HG03575 (cell line): ENCODE measurements at regions not wholly inside any gene's neighbourhood (a gene's known extent, or its start where the extent isn't known, plus 50 kb on each side); places are given as distances from the start of the nearest gene placed in this dataset.

Source experiments
- ATAC-seq: cut with Tn5 transposase; IDR thresholded peaks from one replicate; pipeline ENCODE4 v1.9.1; 2021; ENCODE audit not compliant: unreplicated experiment, insufficient number of reproducible peaks, low FRiP score; ENCODE audit errors: extremely low read depth

DNA sequence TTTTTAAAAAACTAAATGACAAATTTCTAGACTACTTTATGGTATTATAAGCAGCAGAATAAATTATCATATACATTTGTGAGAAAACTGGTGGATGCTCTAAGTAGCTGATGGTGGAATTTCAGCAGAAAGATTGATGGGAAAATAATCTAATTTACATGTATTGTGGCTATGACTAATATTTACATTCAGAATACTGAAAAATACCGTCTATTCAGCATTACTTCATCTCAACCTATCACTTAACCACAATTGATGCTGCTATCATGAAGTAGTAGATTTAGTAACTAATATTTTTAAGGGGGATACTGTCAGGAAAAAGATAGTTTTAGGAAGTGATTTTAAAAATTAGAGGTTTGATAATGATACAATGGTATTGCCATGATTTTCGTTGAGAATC, 137.9 kb downstream of the IFI44 start:
- no peak for ATAC-seq

DNA sequence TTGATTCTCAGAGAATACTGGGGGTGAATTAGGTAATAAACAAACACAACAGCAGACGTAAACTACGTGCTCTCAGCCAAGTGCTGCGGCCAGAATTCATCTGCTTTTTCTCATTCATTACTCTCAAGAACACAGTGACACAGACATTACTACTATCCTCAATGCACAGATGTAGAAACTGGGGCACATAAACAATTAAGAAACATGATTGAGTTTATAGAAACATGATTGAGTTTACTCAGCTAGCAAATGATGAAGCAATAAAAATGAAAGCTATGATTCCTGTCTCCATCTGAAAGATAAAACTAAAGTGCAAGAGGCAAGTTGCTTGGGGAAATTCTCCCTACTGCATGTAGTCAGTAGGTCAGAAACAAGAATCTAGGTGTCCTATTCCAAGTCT, 140.5 kb downstream of the IFI44 start:
- ATAC-seq, result no peak

DNA sequence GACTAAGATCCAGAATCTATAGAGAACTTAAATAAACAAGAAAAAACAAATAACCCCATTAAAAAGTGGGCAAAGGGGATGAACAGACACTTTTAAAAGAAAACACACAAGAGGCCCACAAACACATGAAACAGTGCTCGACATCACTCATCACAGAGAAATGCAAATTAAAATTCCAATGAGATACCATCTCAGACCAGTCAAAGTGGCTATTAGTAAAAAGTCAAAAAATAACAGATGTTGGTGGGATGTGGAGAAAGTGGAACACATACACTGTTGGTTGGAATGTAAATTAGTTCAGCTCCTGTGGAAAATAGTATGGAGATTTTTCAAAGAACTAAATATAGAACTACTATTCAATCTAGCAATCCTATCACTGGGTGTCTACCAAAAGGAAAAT, 143.1 kb downstream of the IFI44 start:
- ATAC-seq, result no peak

DNA sequence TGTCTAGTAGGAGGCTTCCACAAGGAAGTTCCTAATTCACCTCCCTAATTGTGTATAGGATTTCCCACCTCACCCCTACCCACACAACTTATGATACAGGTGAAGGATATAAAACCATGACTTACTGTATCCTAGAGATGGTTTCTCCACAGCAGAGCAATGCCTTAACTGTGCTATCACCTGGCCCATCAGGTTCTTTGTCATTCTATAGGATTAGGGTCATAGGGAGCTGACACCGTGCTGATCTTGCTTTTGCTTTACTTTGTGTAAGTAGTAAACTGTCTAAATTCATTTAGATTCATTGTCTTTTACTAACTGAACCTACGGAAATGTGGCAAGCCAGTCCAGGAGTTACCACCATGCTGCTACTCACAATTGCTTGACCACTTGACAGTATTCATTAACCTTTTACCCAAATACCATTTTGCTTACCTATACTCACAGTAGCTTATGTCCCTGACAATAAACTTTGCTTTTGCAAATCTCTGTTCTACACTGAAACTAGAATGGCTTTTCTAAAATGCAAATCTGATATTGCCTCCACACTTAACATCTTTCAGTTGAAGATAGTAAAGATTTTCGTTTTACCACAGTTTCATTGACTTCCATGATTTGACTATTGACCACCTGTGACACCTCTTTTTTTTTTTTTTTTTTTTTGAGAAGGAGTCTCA, 147.6 kb downstream of the IFI44 start:
- ATAC-seq, result no peak

DNA sequence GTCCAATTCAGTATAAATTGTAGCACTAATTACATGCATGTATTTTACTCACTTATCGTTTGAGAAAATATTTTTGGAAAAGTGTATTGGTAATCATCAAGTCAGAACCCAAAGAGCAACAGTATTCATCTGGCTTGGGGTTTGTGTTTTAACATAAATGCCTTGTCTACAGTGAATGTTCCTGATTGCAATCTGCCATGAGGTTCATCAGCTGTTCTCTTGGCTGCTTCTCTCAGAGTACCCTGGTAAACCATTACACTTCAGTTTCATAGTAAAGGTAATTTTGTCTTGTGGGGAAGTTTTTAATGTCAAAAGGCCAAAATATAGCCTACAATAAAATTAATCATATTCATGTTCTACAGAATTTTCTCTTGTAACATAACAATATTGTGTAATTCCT, 150.3 kb downstream of the IFI44 start:
- ATAC-seq, result no peak

DNA sequence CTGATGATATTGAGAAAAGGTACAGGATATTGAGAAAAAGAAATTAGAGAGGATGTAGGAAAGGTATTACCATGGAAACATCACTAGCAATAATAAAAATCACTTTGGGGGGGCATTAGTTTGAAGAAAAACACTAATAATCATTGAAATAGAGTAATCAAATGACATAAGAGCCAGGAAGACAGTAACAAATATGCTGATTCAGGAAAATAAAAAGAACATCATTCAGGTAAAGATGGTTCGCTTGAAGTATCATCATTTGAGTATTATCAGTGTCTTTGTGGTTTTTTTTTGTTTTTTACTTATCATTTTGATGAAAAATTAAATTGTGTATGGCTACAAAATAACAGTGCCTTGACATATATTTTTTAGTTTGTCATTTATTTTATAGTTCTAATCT, 164.5 kb downstream of the IFI44 start:
- no peak for ATAC-seq

DNA sequence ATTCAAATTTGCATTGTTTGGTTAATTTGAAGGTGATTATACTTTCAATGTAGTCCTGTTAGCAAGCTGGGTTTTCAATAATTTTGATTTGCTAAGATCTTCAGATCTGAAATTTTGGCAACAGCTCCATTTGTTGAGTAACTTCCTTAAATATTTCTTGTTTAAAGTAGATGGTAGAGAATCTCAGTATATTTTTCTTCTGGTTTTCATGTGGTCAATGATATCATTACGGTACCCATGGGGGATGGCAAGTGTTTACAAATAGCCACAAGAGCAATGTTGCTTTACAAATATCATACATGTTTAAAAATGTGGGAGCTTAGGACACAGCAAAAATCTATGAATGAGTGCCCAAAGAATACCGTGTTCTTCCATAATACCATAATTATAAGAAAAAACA, 175.9 kb downstream of the IFI44 start:
- no peak for ATAC-seq

DNA sequence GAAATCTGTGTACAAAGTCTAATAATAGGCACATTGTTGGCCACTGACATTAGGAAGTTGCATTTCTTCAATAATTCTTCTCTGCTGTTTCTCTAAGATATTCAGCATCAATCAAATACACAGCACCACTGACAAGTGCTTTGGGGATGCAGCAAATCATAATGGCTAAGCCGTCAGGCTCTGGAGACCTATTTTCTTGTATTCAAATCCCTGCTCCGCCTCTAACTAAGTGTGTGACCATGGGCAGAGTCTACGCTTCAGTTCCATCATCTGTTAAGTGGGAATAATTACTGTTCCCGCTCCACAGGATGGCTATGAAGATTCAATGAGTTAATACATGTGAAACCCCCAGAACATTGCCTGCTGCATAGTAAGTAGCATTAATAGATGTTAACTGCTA, 176.9 kb downstream of the ADGRL4 start:
- no peak for ATAC-seq

DNA sequence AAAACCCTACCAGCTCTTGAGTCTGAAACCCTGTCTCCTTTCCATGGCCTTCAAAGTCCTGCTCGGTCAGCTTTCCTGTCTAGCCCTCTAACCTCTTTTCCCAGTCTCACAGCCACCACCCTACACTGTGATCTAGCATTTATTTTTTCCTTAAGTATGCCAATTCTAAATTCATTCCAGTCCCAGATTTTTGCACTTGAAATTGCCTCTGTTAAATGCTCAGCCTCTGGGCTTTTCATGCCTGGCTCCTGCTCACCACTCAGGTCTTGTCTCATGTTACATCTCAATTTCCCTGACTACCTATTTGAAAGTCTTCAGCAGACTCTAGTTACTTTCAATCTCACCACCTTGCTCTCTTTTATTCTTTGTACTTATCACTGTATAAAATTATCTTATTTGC, 176.2 kb downstream of the ADGRL4 start:
- no peak for ATAC-seq

DNA sequence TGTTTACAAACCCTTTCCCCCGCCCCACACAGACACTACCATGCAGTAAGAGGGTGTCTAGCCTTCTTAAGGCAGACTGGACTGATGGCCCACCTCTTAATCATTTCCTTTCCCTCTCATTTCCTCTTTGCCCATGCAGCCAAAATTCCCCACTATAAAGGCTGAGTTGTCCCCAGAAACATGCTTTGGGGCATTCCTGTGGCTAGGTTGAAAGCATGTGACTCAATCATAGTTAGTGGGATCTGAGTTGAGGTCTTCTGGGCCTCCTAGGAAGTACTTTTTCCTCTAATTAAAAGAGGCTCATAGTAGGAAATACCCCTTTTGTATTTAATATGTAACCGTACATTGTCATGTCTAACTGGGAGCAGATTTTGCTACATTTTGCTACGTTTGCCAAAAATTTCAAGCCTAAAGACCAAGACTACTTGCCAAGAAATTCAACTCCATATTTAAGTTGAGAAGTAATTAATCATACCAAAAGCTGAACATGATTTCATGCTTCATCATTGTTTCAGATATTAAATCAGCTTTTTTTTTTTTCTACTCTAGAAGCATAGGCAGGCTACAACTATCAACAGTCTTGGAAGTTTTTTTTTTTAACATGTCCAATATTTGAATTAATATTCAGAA, 174.7 kb downstream of the ADGRL4 start:
- ATAC-seq, result no peak

DNA sequence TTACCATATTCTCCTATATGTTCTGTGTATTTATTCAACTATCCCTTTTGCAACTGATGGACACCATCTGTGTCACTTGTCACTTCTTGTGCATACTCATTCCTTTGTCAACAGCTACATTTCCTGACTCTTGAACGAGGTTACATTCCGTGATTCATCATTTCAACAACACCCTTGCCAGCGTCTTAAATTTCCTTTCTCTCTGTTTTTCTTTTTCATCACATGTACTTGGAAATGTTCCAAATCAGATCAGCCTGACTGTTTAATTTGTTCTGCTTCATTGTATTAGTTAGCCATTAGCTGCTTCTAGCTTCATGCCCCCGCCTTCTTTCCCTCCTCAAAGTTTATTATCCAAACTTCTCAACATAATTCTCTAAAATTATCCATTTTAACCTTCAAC, 173.0 kb downstream of the ADGRL4 start:
- ATAC-seq, result no peak

DNA sequence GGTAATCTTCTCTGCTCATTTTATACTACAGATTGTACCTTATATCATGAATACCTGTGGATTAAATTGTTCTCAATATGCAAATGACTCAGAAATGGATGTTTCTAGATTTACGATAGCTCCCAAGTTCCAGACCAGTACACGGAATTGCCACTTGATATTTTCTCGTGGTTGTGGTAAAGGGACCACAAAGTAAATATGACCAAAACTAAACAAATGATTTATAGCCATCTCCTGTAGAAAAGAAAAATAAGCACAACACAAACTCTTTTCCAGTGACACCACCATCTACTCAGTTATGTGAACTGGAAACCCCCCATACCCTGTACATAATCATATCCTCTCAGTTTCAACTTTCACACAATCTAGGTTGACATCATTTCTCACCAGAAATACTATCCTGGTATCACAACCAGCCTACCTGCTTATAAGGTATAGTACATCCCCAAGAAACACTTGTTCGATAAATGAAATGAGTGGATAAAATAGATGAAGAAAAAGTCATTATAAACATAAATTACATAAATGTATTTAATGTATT, 172.3 kb downstream of the ADGRL4 start:
- ATAC-seq, result peak; percentile 63

DNA sequence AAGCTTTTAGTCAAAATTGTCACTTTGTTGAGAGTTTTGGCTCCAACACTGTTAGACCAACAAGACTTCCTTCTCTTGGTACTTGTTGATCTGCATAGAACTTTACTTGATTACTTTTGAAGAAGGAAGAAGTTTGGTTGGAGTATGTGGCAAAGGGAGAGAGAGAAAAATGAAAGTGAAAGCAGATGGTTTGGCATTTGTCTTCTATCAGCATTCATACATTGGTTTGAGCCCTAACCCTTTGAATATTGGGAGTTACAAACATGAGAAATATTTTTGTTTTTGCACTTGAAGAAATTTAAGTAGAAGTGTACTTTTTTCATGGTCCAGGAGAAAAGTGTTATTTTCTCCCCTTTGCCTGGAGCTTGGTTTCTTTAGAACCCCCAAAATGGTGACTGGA, 169.8 kb downstream of the ADGRL4 start:
- ATAC-seq, result no peak

DNA sequence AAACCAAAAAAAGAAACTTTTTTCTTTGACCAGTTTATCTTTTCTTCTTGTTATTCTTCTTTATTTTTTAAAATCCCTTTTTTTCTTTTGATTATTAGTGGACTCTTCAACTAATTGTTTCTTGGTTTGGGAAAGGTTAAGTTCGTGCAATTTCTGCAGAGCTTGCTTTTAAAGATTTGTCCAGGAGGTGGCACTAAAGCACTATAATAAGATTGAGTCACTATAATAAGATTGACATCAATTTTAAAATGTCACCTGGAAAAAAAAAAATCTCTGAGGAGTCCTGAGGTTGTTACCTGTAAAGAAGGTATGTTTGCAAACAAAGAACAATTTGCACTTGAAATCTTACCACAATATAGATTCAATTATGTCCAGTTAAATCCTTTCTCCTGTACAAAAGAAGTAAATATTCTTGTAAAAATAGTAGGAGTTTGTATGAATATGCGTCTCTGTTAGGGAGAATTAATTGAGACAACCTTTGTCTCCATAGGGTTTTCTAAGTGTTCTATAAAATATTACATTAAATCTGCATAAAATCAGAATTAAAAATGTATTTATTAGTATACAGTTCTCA, 166.7 kb downstream of the ADGRL4 start:
- no peak for ATAC-seq
